Neural cell (in vitro differentiated cells): ENCODE measurements at regions not wholly inside any gene's neighbourhood (a gene's known extent, or its start where the extent isn't known, plus 50 kb on each side); places are given as distances from the start of the nearest gene placed in this dataset.

ENCODE experiments used
- H2AFZ ChIP-seq: fragments of 200-600, 300-800 bp; sonication (generic), shearing (Covaris generic); 2 replicates; pipeline ENCODE4 v1.6.0; 2014; ENCODE audit warnings: low read depth, mild to moderate bottlenecking, antibody characterized with exemption, low read length, moderate library complexity
- H3F3A ChIP-seq: fragments of 200-600 bp; shearing (Covaris generic); 2 replicates; pipeline ENCODE4 v1.6.1; 2016; ENCODE audit warnings: mild to moderate bottlenecking, moderate library complexity, mixed read lengths, antibody characterized with exemption, low read length; ENCODE audit not compliant: insufficient read depth, poor library complexity, severe bottlenecking
- H3K27ac ChIP-seq: fragments of 200-600, 300-800 bp; sonication (generic), shearing (Covaris generic); 2 replicates; pipeline ENCODE4 v1.5.1; 2014; ENCODE audit warnings: mild to moderate bottlenecking, low read length, moderate library complexity
- H3K27me3 ChIP-seq: fragments of 300-800, 200-600 bp; sonication (generic), shearing (Covaris generic); 2 replicates; pipeline ENCODE4 v1.6.0; 2014; ENCODE audit warnings: mild to moderate bottlenecking, low read depth, low read length, moderate library complexity; ENCODE audit not compliant: insufficient read depth
- H3K36me3 ChIP-seq: fragments of 300-800, 200-600 bp; sonication (generic), shearing (Covaris generic); 2 replicates; pipeline ENCODE4 v1.5.1; 2014; ENCODE audit warnings: mild to moderate bottlenecking, antibody characterized with exemption, low read length, moderate library complexity; ENCODE audit not compliant: insufficient read depth
- H3K4me2 ChIP-seq: fragments of 300-800, 200-600 bp; sonication (generic), shearing (Covaris generic); 2 replicates; pipeline ENCODE4 v1.6.0; 2014; ENCODE audit warnings: mild to moderate bottlenecking, low read length
- H3K4me3 ChIP-seq: fragments of 300-800, 200-600 bp; sonication (generic), shearing (Covaris generic); 2 replicates; pipeline ENCODE4 v1.5.1; 2014; ENCODE audit warnings: mild to moderate bottlenecking, low read length, moderate library complexity
- H3K79me2 ChIP-seq: fragments of 200-600 bp; shearing (Covaris generic); replicated peaks from 2 replicates; pipeline ENCODE4 v1.6.0; 2014; ENCODE audit warnings: mild to moderate bottlenecking, low read length, moderate library complexity; ENCODE audit not compliant: insufficient read depth
- H3K9ac ChIP-seq: fragments of 300-800, 200-600 bp; sonication (generic), shearing (Covaris generic); 2 replicates; pipeline ENCODE4 v1.6.1; 2016; ENCODE audit warnings: mild to moderate bottlenecking, low read length, mixed read lengths
- H3K9me2 ChIP-seq: fragments of 200-600 bp; shearing (Covaris generic); 2 replicates; pipeline ENCODE4 v1.6.1; 2016; ENCODE audit warnings: mild to moderate bottlenecking, low read length, mixed read lengths; ENCODE audit not compliant: insufficient read depth
- H3K9me3 ChIP-seq: fragments of 200-600, 300-800 bp; sonication (generic), shearing (Covaris generic); 2 replicates; pipeline ENCODE4 v1.6.1; 2016; ENCODE audit warnings: mild to moderate bottlenecking, mixed run types, low read length, moderate library complexity, mixed read lengths
- H4K20me1 ChIP-seq: fragments of 200-600 bp; shearing (Covaris generic); 2 replicates; pipeline ENCODE4 v1.6.1; 2016; ENCODE audit warnings: mild to moderate bottlenecking, mixed run types; ENCODE audit not compliant: insufficient read depth
- EP300 ChIP-seq: fragments of 450-650 bp; conservative IDR thresholded peaks from 2 replicates; pipeline ENCODE4 v1.6.1; 2014; ENCODE audit warnings: antibody characterized with exemption, mild to moderate bottlenecking, moderate library complexity; ENCODE audit not compliant: poor library complexity, severe bottlenecking
- EZH2 ChIP-seq: fragments of 200-600, 300-800 bp; shearing (Covaris generic), sonication (generic); IDR thresholded peaks from 2 replicates; pipeline ENCODE4 v1.6.1; 2014; ENCODE audit warnings: antibody characterized with exemption, low read length, borderline replicate concordance, mild to moderate bottlenecking; ENCODE audit not compliant: insufficient read depth, poor library complexity, severe bottlenecking
- MXI1 ChIP-seq: fragments of 450-650 bp; conservative IDR thresholded peaks from 2 replicates; pipeline ENCODE4 v1.6.1; 2014; ENCODE audit warnings: antibody characterized with exemption, mild to moderate bottlenecking; ENCODE audit not compliant: poor library complexity, severe bottlenecking
- POLR2AphosphoS5 ChIP-seq: IDR thresholded peaks from 2 replicates; pipeline ENCODE4 v1.6.1; 2012
- REST ChIP-seq: IDR thresholded peaks from 2 replicates; pipeline ENCODE4 v1.6.1; 2012; ENCODE audit warnings: borderline replicate concordance
- SMC3 ChIP-seq: fragments of 450-650 bp; conservative IDR thresholded peaks from 2 replicates; pipeline ENCODE4 v1.6.1; 2014; ENCODE audit warnings: antibody characterized with exemption, mild to moderate bottlenecking, moderate library complexity; ENCODE audit not compliant: poor library complexity
- TAF1 ChIP-seq: IDR thresholded peaks from 2 replicates; pipeline ENCODE4 v1.6.1; 2012; ENCODE audit warnings: low read depth
- TF ChIP-seq, protein P1 (sequence below): fragments of 450-650 bp; IDR thresholded peaks from 2 replicates; pipeline ENCODE4 v1.5.1; 2014; ENCODE audit warnings: antibody characterized with exemption, mild to moderate bottlenecking, moderate library complexity; ENCODE audit not compliant: poor library complexity, severe bottlenecking

DNA sequence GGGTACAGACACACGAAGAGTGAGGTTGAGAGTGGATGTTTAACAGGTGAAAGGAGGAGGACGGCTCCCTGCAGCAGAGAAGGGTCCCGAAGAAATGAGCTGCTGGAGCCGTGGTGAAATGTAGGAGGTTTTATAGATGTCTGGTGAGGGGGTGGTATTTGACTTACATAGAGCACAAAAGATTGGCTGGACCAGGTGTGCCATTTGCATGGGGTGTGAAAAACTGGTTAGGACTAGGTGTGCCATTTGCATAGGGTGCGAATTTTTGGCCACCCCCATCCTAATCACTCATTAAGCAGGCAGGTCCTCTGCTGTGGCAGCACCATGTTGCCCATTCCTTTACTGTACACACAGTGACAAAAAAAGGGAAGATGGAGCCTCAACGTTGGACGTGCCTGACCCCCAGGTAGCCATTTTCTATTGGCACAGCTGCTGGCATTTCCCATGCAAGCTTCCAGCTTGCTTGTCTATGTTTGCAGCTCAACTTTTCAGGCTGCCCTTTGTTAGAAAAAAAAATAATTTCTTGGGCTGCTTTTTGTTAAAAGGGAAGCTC is 581.7 kb upstream of the B3GAT1 start:
- Histone ChIP-seq H3K27me3 (no peaks in the 10 kb centered on the region), H4K20me1 (no peaks in the 10 kb centered on the region), H3K36me3 (no peaks in the 10 kb centered on the region), H2AFZ (no peak overlapping the region), H3K9me2 (no peaks in the 10 kb centered on the region), H3F3A (no peaks in the 10 kb centered on the region), H3K9ac (no peak overlapping the region), H3K79me2 (no peaks in the 10 kb centered on the region), H3K27ac (no peak overlapping the region), H3K4me3 (no peak overlapping the region), H3K9me3 (no peaks in the 10 kb centered on the region), H3K4me2 (no peak overlapping the region)
- TF ChIP-seq SMC3 (no peak), REST (no peak), POLR2AphosphoS5 (no peak)

GRCh38 chr11:134992981-134993380 is 580.9 kb upstream of the B3GAT1 start:
- H3K9me3 ChIP-seq, result no peaks in the 10 kb centered on the region
- H3K9ac ChIP-seq, result no peak overlapping the region
- no peak overlapping the region for H3K4me3 ChIP-seq
- no peak overlapping the region for H3K27ac ChIP-seq
- no peaks in the 10 kb centered on the region for H3K9me2 ChIP-seq
- TF ChIP-seq EZH2 (no peak), POLR2AphosphoS5 (no peak), MXI1 (no peak), SMC3 (no peak), REST (no peak), EP300 (no peak), TAF1 (no peak)
- TF ChIP-seq, protein P1, sequence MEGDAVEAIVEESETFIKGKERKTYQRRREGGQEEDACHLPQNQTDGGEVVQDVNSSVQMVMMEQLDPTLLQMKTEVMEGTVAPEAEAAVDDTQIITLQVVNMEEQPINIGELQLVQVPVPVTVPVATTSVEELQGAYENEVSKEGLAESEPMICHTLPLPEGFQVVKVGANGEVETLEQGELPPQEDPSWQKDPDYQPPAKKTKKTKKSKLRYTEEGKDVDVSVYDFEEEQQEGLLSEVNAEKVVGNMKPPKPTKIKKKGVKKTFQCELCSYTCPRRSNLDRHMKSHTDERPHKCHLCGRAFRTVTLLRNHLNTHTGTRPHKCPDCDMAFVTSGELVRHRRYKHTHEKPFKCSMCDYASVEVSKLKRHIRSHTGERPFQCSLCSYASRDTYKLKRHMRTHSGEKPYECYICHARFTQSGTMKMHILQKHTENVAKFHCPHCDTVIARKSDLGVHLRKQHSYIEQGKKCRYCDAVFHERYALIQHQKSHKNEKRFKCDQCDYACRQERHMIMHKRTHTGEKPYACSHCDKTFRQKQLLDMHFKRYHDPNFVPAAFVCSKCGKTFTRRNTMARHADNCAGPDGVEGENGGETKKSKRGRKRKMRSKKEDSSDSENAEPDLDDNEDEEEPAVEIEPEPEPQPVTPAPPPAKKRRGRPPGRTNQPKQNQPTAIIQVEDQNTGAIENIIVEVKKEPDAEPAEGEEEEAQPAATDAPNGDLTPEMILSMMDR, result no peak
- no peaks in the 10 kb centered on the region for H4K20me1 ChIP-seq
- no peaks in the 10 kb centered on the region for H3K27me3 ChIP-seq
- H3K36me3 ChIP-seq, result no peaks in the 10 kb centered on the region
- H3F3A ChIP-seq, result no peaks in the 10 kb centered on the region
- H2AFZ ChIP-seq, result no peak overlapping the region
- no peaks in the 10 kb centered on the region for H3K79me2 ChIP-seq
- no peak overlapping the region for H3K4me2 ChIP-seq
